ENCODE measurements at regions not wholly inside any gene's neighbourhood (a gene's known extent, or its start where the extent isn't known, plus 50 kb on each side); places are given as distances from the start of the nearest gene placed in this dataset.

DNA sequence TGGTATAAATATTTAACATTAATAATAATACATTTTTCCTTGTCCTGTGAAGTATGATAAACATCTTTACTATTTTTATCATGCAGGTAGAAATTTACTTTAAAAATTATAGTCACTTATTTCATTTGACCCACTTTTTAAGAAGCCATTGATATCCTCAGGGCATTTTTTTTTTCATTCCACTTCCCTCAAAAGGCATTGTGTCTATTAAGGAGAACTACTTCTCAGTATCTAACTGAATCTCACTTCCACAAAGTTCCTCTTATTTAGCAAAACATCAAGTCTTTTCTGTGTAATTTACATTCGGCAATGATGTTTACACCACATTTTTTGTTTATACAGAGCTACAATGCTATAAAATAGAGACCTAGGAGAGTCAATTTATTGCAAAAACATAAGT, 388.2 kb upstream of the AKR1E2 start:
- Histone ChIP-seq H3K4me3 (replicated peaks; ENCODE audit: insufficient read depth, low read length) (no peak overlapping the region), H3K27me3 (ENCODE audit: insufficient read depth, poor library complexity, severe bottlenecking) (no peaks in the 10 kb centered on the region), H3K27ac (replicated peaks) (no peak overlapping the region)
- TF ChIP-seq SPI1 (IDR thresholded peaks at IDR 0.05; ENCODE audit: borderline replicate concordance, low read depth), result no peak
- TF ChIP-seq, protein P1, sequence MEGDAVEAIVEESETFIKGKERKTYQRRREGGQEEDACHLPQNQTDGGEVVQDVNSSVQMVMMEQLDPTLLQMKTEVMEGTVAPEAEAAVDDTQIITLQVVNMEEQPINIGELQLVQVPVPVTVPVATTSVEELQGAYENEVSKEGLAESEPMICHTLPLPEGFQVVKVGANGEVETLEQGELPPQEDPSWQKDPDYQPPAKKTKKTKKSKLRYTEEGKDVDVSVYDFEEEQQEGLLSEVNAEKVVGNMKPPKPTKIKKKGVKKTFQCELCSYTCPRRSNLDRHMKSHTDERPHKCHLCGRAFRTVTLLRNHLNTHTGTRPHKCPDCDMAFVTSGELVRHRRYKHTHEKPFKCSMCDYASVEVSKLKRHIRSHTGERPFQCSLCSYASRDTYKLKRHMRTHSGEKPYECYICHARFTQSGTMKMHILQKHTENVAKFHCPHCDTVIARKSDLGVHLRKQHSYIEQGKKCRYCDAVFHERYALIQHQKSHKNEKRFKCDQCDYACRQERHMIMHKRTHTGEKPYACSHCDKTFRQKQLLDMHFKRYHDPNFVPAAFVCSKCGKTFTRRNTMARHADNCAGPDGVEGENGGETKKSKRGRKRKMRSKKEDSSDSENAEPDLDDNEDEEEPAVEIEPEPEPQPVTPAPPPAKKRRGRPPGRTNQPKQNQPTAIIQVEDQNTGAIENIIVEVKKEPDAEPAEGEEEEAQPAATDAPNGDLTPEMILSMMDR (IDR thresholded peaks at IDR 0.05; ENCODE audit: insufficient read depth, low read length), result no peak
- DNase-seq (ENCODE audit: low read depth in 1 of 2, low spot score in 1 of 2), result no peak

DNA sequence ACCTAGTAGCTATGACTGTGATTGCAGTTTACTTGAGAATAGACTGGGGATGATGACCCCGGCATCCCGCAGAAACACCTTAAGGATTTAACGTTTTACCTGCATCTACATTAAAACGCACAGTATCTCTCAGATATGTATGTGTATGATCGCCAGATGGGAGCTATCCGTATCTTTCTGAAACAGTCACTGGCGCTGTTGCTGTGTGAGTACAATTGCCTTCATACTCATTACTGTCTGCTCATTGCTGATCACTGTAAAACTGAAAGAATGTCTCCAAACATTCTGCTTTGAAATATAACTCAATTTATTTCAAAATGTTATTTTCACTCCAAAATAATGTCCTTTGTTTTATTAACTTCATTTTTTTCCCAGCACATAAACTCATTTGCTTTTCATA, 388.9 kb upstream of the AKR1E2 start:
- no peak for TF ChIP-seq POLR2AphosphoS5 (IDR thresholded peaks at IDR 0.05; ENCODE audit: low read depth)
- H3K27me3 ChIP-seq (ENCODE audit: insufficient read depth, poor library complexity, severe bottlenecking), result no peaks in the 10 kb centered on the region
- H3K4me3 ChIP-seq (replicated peaks; ENCODE audit: insufficient read depth, low read length), result no peak overlapping the region
- no peak overlapping the region for H3K27ac ChIP-seq (replicated peaks)
- DNase-seq (ENCODE audit: low read depth in 1 of 2, low spot score in 1 of 2), result no peak

DNA sequence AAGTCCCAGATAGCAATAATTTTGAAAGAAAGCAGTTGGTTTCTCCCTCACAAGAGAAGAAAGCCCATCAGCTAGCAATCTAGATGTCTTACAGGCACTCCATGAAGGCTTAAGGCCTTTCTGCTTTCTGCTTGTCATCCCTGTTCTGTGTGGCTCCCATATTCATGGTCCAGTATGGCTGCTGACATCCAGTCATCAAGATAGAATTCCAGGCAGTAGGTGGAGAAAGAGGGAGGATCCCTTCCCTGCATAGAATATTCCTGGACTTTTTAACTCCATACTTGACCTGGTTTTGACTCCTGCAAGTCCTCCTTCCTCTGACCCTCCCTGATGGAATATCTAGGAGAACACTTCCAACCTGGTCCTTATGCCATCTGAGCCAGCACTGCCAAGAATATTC, 389.9 kb upstream of the AKR1E2 start:
- TF ChIP-seq, protein P1 (IDR thresholded peaks at IDR 0.05; ENCODE audit: insufficient read depth, low read length), result no peak
- TF ChIP-seq GABPA (IDR thresholded peaks at IDR 0.05; ENCODE audit: low read depth), result no peak
- no peak for TF ChIP-seq POLR2AphosphoS5 (IDR thresholded peaks at IDR 0.05; ENCODE audit: low read depth)
- TF ChIP-seq SPI1 (IDR thresholded peaks at IDR 0.05; ENCODE audit: borderline replicate concordance, low read depth), result no peak
- TF ChIP-seq, protein P2, sequence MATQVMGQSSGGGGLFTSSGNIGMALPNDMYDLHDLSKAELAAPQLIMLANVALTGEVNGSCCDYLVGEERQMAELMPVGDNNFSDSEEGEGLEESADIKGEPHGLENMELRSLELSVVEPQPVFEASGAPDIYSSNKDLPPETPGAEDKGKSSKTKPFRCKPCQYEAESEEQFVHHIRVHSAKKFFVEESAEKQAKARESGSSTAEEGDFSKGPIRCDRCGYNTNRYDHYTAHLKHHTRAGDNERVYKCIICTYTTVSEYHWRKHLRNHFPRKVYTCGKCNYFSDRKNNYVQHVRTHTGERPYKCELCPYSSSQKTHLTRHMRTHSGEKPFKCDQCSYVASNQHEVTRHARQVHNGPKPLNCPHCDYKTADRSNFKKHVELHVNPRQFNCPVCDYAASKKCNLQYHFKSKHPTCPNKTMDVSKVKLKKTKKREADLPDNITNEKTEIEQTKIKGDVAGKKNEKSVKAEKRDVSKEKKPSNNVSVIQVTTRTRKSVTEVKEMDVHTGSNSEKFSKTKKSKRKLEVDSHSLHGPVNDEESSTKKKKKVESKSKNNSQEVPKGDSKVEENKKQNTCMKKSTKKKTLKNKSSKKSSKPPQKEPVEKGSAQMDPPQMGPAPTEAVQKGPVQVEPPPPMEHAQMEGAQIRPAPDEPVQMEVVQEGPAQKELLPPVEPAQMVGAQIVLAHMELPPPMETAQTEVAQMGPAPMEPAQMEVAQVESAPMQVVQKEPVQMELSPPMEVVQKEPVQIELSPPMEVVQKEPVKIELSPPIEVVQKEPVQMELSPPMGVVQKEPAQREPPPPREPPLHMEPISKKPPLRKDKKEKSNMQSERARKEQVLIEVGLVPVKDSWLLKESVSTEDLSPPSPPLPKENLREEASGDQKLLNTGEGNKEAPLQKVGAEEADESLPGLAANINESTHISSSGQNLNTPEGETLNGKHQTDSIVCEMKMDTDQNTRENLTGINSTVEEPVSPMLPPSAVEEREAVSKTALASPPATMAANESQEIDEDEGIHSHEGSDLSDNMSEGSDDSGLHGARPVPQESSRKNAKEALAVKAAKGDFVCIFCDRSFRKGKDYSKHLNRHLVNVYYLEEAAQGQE (IDR thresholded peaks at IDR 0.05; ENCODE audit: insufficient replicate concordance, low read depth), result no peak
- no peak overlapping the region for H3K4me3 ChIP-seq (replicated peaks; ENCODE audit: insufficient read depth, low read length)
- H3K27ac ChIP-seq (replicated peaks), result no peak overlapping the region
- no peak for DNase-seq (ENCODE audit: low read depth in 1 of 2, low spot score in 1 of 2)
- no peaks in the 10 kb centered on the region for H3K27me3 ChIP-seq (ENCODE audit: insufficient read depth, poor library complexity, severe bottlenecking)

DNA sequence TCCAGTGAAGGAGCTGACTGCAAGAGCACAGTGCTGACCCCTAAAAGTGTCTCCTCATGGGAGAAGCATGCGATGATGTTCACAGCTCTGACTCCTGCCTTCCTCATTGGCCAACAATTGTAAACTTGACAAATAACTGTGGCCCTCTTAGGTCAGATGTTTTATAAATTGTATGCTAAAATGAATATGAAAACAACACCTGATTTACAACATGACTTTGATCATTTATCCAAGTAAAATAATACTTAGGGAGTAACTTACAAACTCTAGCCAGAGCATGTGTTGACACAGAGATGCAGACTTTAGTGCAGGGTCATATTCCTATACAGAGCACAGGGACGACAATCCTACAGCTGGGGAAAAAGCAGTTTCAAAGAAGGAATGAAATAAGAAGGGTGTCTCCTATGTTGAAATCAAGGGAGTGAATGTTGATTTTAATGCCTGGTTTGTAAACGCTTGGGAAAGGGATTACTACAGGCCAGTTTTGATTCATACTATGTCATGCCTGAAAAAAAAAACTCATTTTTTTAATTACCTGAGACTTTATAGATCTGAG, 391.4 kb upstream of the AKR1E2 start:
- DNase-seq (ENCODE audit: low read depth in 1 of 2, low spot score in 1 of 2), result no peak
- TF ChIP-seq, protein P1 (IDR thresholded peaks at IDR 0.05; ENCODE audit: insufficient read depth, low read length), result no peak
- TF ChIP-seq GABPA (IDR thresholded peaks at IDR 0.05; ENCODE audit: low read depth) (no peak), SPI1 (IDR thresholded peaks at IDR 0.05; ENCODE audit: borderline replicate concordance, low read depth) (no peak), POLR2AphosphoS5 (IDR thresholded peaks at IDR 0.05; ENCODE audit: low read depth) (no peak)
- TF ChIP-seq, protein P2 (IDR thresholded peaks at IDR 0.05; ENCODE audit: insufficient replicate concordance, low read depth), result no peak

More for the DNA sequence above, 391.4 kb upstream of the AKR1E2 start:
- no peaks in the 10 kb centered on the region for H3K27me3 ChIP-seq (ENCODE audit: insufficient read depth, poor library complexity, severe bottlenecking)
- no peak overlapping the region for H3K27ac ChIP-seq (replicated peaks)
- H3K4me3 ChIP-seq (replicated peaks; ENCODE audit: insufficient read depth, low read length), result no peak overlapping the region
